ENCODE measurements at regions not wholly inside any gene's neighbourhood (a gene's known extent, or its start where the extent isn't known, plus 50 kb on each side); places are given as distances from the start of the nearest gene placed in this dataset.

DNA sequence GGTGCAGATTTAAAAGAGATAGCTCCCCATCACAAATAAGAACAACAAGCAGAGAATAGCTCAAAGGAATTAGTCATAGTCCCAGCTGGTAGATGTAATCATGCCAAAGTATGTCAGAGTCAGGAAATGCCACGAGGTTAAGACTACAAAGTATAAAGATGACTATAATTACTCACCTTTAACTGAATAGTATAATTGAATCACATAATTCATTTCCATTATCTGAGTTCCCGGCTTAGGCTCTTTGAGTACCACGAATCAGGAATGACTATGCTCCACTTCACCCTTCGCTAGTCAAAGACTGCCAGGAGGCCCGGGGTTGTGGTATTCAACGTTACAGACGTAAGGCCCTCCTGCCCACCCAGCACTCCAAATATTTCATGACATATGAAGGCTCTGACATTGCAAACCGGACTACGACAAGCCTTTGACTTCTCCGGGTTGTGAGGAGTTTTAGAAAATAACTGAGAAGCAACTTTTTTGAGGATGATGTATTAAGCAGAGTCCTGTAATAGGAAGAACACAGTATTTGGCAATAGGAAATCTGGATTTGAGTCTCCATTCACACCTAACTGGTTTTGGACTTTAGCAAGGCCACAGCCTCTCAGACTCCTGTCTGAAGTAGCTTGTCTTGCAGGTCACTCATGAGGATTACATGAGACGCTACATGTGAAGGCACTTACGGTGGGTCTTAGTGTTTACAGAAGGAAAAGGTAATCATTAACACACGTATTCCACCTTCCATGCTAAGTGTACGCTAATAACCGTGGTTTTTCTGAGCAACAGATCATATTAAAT lies 64.6 kb downstream of the ENC1 start:
- in situ Hi-C loops (cut with MboI), result no loop called here

GRCh38 chr5:74570250-74570649 lies 70.3 kb downstream of the ENC1 start:
- Histone ChIP-seq H3K4me1 (ENCODE audit: control insufficient read depth, insufficient read depth, low read length) (no peaks in the 10 kb centered on the region), H3K4me2 (ENCODE audit: control insufficient read depth, insufficient read depth) (no peak overlapping the region), H3K9ac (ENCODE audit: control insufficient read depth, insufficient read depth, low read length) (no peak overlapping the region), H4K20me1 (ENCODE audit: control insufficient read depth, insufficient read depth) (no peaks in the 10 kb centered on the region), H3K27ac (ENCODE audit: control insufficient read depth, insufficient read depth) (no peak overlapping the region), H3K4me3 (no peak overlapping the region), H3K9me3 (replicated peaks; ENCODE audit: control insufficient read depth, insufficient read depth, low read length) (no peaks in the 10 kb centered on the region; the same call in 2 of the 3 replicates), H3K79me2 (ENCODE audit: control insufficient read depth, insufficient read depth, low read length) (no peaks in the 10 kb centered on the region), H2AFZ (ENCODE audit: control insufficient read depth, low read depth, low read length) (no peak overlapping the region), H3K36me3 (ENCODE audit: control insufficient read depth in 2 of 2, insufficient read depth in 2 of 2, low read length in 1 of 2) (no peaks in the 10 kb centered on the region), H3K27me3 (replicated peaks in 1 of 2; ENCODE audit: control insufficient read depth in 2 of 2, insufficient read depth in 2 of 2, low read length in 1 of 2) (no peaks in the 10 kb centered on the region)
- FAIRE-seq, result no peak
- intact Hi-C loops (cut with micrococcal nuclease; ENCODE audit: unreplicated experiment) (no loop called here), in situ Hi-C loops (cut with MboI) (no loop called here)
- CTCF ChIA-PET, result no interaction called here
- BruUV-seq (replicated peaks), result no TSS peak
- SMC1A ChIA-PET (ENCODE audit: uncharacterized antibody, unreplicated experiment), result interaction anchor here (1.2 to 2.0 kb wide), 2 partner anchors 54 to 61 kb away, joined by 3 to 4 read pairs; no protein-coding TSS in a partner anchor
- RAD21 ChIA-PET (ENCODE audit: unreplicated experiment), result no interaction called here
- DNase-seq (ENCODE audit: low read depth, low spot score), result no peak
- ATAC-seq, result no peak; the same call in 2 of the 3 replicates
- WGBS (ENCODE audit: insufficient coverage, insufficient replicate concordance, low lambda C conversion rate, missing lambda C conversion rate), result 16% methylated on average over 2 of the region's 2 CpGs
- POLR2A ChIA-PET, result no interaction called here
- TF ChIP-seq, protein P1, sequence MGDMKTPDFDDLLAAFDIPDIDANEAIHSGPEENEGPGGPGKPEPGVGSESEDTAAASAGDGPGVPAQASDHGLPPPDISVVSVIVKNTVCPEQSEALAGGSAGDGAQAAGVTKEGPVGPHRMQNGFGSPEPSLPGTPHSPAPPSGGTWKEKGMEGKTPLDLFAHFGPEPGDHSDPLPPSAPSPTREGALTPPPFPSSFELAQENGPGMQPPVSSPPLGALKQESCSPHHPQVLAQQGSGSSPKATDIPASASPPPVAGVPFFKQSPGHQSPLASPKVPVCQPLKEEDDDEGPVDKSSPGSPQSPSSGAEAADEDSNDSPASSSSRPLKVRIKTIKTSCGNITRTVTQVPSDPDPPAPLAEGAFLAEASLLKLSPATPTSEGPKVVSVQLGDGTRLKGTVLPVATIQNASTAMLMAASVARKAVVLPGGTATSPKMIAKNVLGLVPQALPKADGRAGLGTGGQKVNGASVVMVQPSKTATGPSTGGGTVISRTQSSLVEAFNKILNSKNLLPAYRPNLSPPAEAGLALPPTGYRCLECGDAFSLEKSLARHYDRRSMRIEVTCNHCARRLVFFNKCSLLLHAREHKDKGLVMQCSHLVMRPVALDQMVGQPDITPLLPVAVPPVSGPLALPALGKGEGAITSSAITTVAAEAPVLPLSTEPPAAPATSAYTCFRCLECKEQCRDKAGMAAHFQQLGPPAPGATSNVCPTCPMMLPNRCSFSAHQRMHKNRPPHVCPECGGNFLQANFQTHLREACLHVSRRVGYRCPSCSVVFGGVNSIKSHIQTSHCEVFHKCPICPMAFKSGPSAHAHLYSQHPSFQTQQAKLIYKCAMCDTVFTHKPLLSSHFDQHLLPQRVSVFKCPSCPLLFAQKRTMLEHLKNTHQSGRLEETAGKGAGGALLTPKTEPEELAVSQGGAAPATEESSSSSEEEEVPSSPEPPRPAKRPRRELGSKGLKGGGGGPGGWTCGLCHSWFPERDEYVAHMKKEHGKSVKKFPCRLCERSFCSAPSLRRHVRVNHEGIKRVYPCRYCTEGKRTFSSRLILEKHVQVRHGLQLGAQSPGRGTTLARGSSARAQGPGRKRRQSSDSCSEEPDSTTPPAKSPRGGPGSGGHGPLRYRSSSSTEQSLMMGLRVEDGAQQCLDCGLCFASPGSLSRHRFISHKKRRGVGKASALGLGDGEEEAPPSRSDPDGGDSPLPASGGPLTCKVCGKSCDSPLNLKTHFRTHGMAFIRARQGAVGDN (IDR thresholded peaks at IDR 0.05), result no peak
- no peak for TF ChIP-seq RUNX3 (IDR thresholded peaks at IDR 0.05; ENCODE audit: low read length)
- TF ChIP-seq MTA2 (IDR thresholded peaks at IDR 0.05; ENCODE audit: low read depth), result no peak
- no peak for TF ChIP-seq RBBP5 (conservative IDR thresholded peaks at IDR 0.05)
- no peak for TF ChIP-seq NR2F1 (conservative IDR thresholded peaks at IDR 0.05)
- TF ChIP-seq, protein P2, sequence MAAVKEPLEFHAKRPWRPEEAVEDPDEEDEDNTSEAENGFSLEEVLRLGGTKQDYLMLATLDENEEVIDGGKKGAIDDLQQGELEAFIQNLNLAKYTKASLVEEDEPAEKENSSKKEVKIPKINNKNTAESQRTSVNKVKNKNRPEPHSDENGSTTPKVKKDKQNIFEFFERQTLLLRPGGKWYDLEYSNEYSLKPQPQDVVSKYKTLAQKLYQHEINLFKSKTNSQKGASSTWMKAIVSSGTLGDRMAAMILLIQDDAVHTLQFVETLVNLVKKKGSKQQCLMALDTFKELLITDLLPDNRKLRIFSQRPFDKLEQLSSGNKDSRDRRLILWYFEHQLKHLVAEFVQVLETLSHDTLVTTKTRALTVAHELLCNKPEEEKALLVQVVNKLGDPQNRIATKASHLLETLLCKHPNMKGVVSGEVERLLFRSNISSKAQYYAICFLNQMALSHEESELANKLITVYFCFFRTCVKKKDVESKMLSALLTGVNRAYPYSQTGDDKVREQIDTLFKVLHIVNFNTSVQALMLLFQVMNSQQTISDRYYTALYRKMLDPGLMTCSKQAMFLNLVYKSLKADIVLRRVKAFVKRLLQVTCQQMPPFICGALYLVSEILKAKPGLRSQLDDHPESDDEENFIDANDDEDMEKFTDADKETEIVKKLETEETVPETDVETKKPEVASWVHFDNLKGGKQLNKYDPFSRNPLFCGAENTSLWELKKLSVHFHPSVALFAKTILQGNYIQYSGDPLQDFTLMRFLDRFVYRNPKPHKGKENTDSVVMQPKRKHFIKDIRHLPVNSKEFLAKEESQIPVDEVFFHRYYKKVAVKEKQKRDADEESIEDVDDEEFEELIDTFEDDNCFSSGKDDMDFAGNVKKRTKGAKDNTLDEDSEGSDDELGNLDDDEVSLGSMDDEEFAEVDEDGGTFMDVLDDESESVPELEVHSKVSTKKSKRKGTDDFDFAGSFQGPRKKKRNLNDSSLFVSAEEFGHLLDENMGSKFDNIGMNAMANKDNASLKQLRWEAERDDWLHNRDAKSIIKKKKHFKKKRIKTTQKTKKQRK (IDR thresholded peaks at IDR 0.05; ENCODE audit: low read depth, low read length), result no peak

More for the DNA sequence above, 64.6 kb downstream of the ENC1 start:
- no peak for ATAC-seq
- Histone ChIP-seq H3K4me3 (no peak overlapping the region), H3K9ac (ENCODE audit: control insufficient read depth, insufficient read depth, low read length) (no peak overlapping the region), H3K27ac (ENCODE audit: control insufficient read depth, insufficient read depth) (peak overlapping the region; percentile 86; the same call in 1 of the 2 replicates), H3K79me2 (ENCODE audit: control insufficient read depth, insufficient read depth, low read length) (no peaks in the 10 kb centered on the region), H3K4me2 (ENCODE audit: control insufficient read depth, insufficient read depth) (peak overlapping the region; percentile 98; the same call in 1 of the 2 replicates), H3K4me1 (ENCODE audit: control insufficient read depth, insufficient read depth, low read length) (peaks cover 35% of the 10 kb centered on the region), H2AFZ (ENCODE audit: control insufficient read depth, low read depth, low read length) (0 out of 2 replicates have a peak overlapping the region, but pooled peaks have one; percentile 5), H4K20me1 (ENCODE audit: control insufficient read depth, insufficient read depth) (no peaks in the 10 kb centered on the region), H3K36me3 (ENCODE audit: control insufficient read depth in 2 of 2, insufficient read depth in 2 of 2, low read length in 1 of 2) (no peaks in the 10 kb centered on the region), H3K9me3 (replicated peaks; ENCODE audit: control insufficient read depth, insufficient read depth, low read length) (no peaks in the 10 kb centered on the region; the same call in 2 of the 3 replicates), H3K27me3 (replicated peaks in 1 of 2; ENCODE audit: control insufficient read depth in 2 of 2, insufficient read depth in 2 of 2, low read length in 1 of 2) (no peaks in the 10 kb centered on the region)
- TF ChIP-seq BRCA1 (IDR thresholded peaks at IDR 0.05; ENCODE audit: low read depth, low read length) (no peak), EED (IDR thresholded peaks at IDR 0.05; ENCODE audit: low read depth) (0 out of 2 replicates have a peak, but pooled peaks have one; percentile 26)
- no peak for DNase-seq (ENCODE audit: low read depth, low spot score)
- ChIA-PET RAD21 (ENCODE audit: unreplicated experiment) (interaction anchor here (3.0 kb wide), 1 partner anchor 85 kb away, joined by 9 read pairs; no protein-coding TSS in a partner anchor), POLR2A (interaction anchor here (0.7 kb wide), 1 partner anchor 83 kb away, joined by 3 read pairs; no protein-coding TSS in a partner anchor), SMC1A (ENCODE audit: uncharacterized antibody, unreplicated experiment) (interaction anchor here (0.9 to 3.8 kb wide), 7 partner anchors 8 to 178 kb away, joined by 3 to 17 read pairs (median 4); partner anchors contain the start of gene ENC1), CTCF (interaction anchor here (1.0 kb wide), 1 partner anchor 13 kb away, joined by 4 read pairs; no protein-coding TSS in a partner anchor)
- FAIRE-seq, result no peak
- intact Hi-C loops (cut with micrococcal nuclease; ENCODE audit: unreplicated experiment), result loop anchor here (5.0 kb wide), 3 partner anchors 179 to 674 kb away; no protein-coding TSS in a partner anchor
- no TSS peak for BruUV-seq (replicated peaks)
- WGBS (ENCODE audit: insufficient coverage, insufficient replicate concordance, low lambda C conversion rate, missing lambda C conversion rate), result 80% methylated on average over 15 of the region's 15 CpGs
